PFSK-1 (cell line): ENCODE measurements at regions not wholly inside any gene's neighbourhood (a gene's known extent, or its start where the extent isn't known, plus 50 kb on each side); places are given as distances from the start of the nearest gene placed in this dataset.

Source experiments
- FOXP2 ChIP-seq: optimal IDR thresholded peaks from 2 replicates; pipeline ENCODE3; 2011; ENCODE audit warnings: borderline replicate concordance, control low read depth, inconsistent platforms; ENCODE audit not compliant: insufficient read depth; ENCODE audit errors: extremely low read length, extremely low read depth
- POLR2AphosphoS5 ChIP-seq: IDR thresholded peaks from 2 replicates; pipeline ENCODE4 v1.6.1; 2012; ENCODE audit warnings: low read depth, mild to moderate bottlenecking, control low read depth, low read length, moderate library complexity
- REST ChIP-seq, 2 experiments: IDR thresholded peaks; 2 replicates each; pipeline versions ENCODE4 v1.6.1 to v1.8.0; 2011 to 2012; ENCODE audit warnings: low read depth in 2 of 2, low read length in 2 of 2, control low read depth in 1 of 2, inconsistent platforms in 1 of 2, mild to moderate bottlenecking in 1 of 2, moderate library complexity in 1 of 2; ENCODE audit not compliant: insufficient read depth in 1 of 2
- SIN3A ChIP-seq: IDR thresholded peaks from 2 replicates; pipeline ENCODE4 v1.6.1; 2012; ENCODE audit warnings: mild to moderate bottlenecking, low read length, moderate library complexity, borderline replicate concordance; ENCODE audit not compliant: insufficient read depth
- TAF1 ChIP-seq: IDR thresholded peaks from 2 replicates; pipeline ENCODE4 v1.6.1; 2012; ENCODE audit warnings: low read length, control low read depth, borderline replicate concordance; ENCODE audit not compliant: insufficient read depth

- TF ChIP-seq SIN3A, result no peak
- TF ChIP-seq REST (IDR thresholded peaks at IDR 0.05; ENCODE audit: insufficient read depth in 1 of 2, low read depth in 2 of 2, low read length in 2 of 2), result no peak
- TF ChIP-seq TAF1, result no peak
- no peak for TF ChIP-seq POLR2AphosphoS5
- no peak for TF ChIP-seq FOXP2
These were observed 324.1 kb upstream of the PCDH9 start for GRCh38 chr13:67554286-67554685.

- TF ChIP-seq FOXP2, result no peak
- no peak for TF ChIP-seq TAF1
- no peak for TF ChIP-seq SIN3A
- no peak for TF ChIP-seq REST (IDR thresholded peaks at IDR 0.05; ENCODE audit: insufficient read depth in 1 of 2, low read depth in 2 of 2, low read length in 2 of 2)
- TF ChIP-seq POLR2AphosphoS5, result no peak
These were observed 319.2 kb upstream of the PCDH9 start for GRCh38 chr13:67549331-67549730.

- TF ChIP-seq SIN3A, result no peak
- TF ChIP-seq REST (IDR thresholded peaks at IDR 0.05; ENCODE audit: insufficient read depth in 1 of 2, low read depth in 2 of 2, low read length in 2 of 2), result no peak
- no peak for TF ChIP-seq POLR2AphosphoS5
- TF ChIP-seq TAF1, result no peak
- TF ChIP-seq FOXP2, result no peak
These were observed 308.8 kb upstream of the PCDH9 start for GRCh38 chr13:67538906-67539305.

GRCh38 chr13:67520886-67521285 is 290.8 kb upstream of the PCDH9 start:
- TF ChIP-seq POLR2AphosphoS5, result no peak

GRCh38 chr13:67519356-67519755 is 289.2 kb upstream of the PCDH9 start:
- TF ChIP-seq POLR2AphosphoS5 (no peak), TAF1 (no peak), REST (IDR thresholded peaks at IDR 0.05; ENCODE audit: insufficient read depth in 1 of 2, low read depth in 2 of 2, low read length in 2 of 2) (no peak), FOXP2 (no peak), SIN3A (no peak)
